Right lobe of liver (tissue), 6 donors: ENCODE measurements at regions not wholly inside any gene's neighbourhood (a gene's known extent, or its start where the extent isn't known, plus 50 kb on each side); places are given as distances from the start of the nearest gene placed in this dataset.

Experiments
- ATAC-seq, 4 donors: fragments of 200-7000 bp; cut with Tn5 transposase; one replicate each; pipeline ENCODE4 v1.9.1; 2020; ENCODE audit warnings: mild to moderate bottlenecking in 4 of 4, moderate library complexity in 4 of 4
- DNase-seq, 3 donors: peaks; one replicate each; pipeline ENCODE4 v3.0.0-alpha.2; 2020
- H3K27ac ChIP-seq, 3 donors: fragments of 200-600 bp; one replicate each; pipeline ENCODE4 v1.8.0; 2022
- H3K27me3 ChIP-seq, 2 donors: fragments of 200-600 bp; one replicate each; pipeline ENCODE4 v1.8.0; 2022
- H3K36me3 ChIP-seq, 4 donors: fragments of 200-600 bp; sonication (generic) in 1 of 4; one replicate each; pipeline versions ENCODE4 v1.5.1 to v1.8.0; 2017 to 2022; ENCODE audit warnings: control low read depth in 1 of 4
- H3K4me1 ChIP-seq, 4 donors: fragments of 200-600 bp; sonication (generic) in 1 of 4; one replicate each; pipeline versions ENCODE4 v1.5.1 to v1.8.0; 2017 to 2022; ENCODE audit warnings: control low read depth in 1 of 4
- H3K4me3 ChIP-seq, 3 donors: fragments of 200-600 bp; one replicate each; pipeline ENCODE4 v1.8.0; 2022
- H3K9me3 ChIP-seq, 4 donors: fragments of 200-600 bp; sonication (generic) in 1 of 4; one replicate each; pipeline versions ENCODE4 v1.5.1 to v1.8.0; 2017 to 2022; ENCODE audit warnings: control low read depth in 1 of 4
- CTCF ChIP-seq, 4 donors: fragments of 200-600 bp in 3 of 4; fragments of 450-650 bp in 1 of 4; IDR thresholded peaks; one replicate each; pipeline versions ENCODE4 v1.5.1 to v1.8.0; 2016 to 2022; ENCODE audit warnings: antibody characterized with exemption in 4 of 4, mild to moderate bottlenecking in 2 of 4
- POLR2A ChIP-seq: fragments of 450-650 bp; IDR thresholded peaks from one replicate; pipeline ENCODE4 v1.6.1; 2017; ENCODE audit warnings: antibody characterized with exemption, mild to moderate bottlenecking
- WGBS: methylation state at CpG from one replicate; pipeline ENCODE4 v1.1.6; 2018; ENCODE audit warnings: low coverage, low lambda C conversion rate; ENCODE audit not compliant: insufficient coverage; ENCODE audit errors: missing lambda C conversion rate; 5-methylcytosine and 5-hydroxymethylcytosine counted together
- intact Hi-C, 2 donors: fragments of 100-400 bp; cut with DNase I; formaldehyde crosslinking; loops; one replicate each; pipeline versions ENCODE4 v1.11.2 to v1.14.1; 2022
- donor health status: DM: no; HTN: yes; CAD: no.
- donor health status: DM: no; HTN: no; CAD: no.
- donor health status: DM: no; HTN: no; CAD: no.
- donor health status: DM: no; HTN: yes; CAD: no.
- donor health status: DM: no; HTN: yes; CAD: no.

- no peaks in the 10 kb centered on the region for H3K27me3 ChIP-seq
- H3K36me3 ChIP-seq, result no peaks in the 10 kb centered on the region
- no peak overlapping the region for H3K27ac ChIP-seq
- TF ChIP-seq POLR2A (no peak), CTCF (IDR thresholded peaks at IDR 0.05) (no peak)
- H3K4me3 ChIP-seq, result no peak overlapping the region
- 95% methylated on average over 2 of the region's 2 CpGs for WGBS
- H3K4me1 ChIP-seq, result peaks cover 0 to 11% (median 4%) of the 10 kb centered on the region in 4 donors
- no peaks in the 10 kb centered on the region for H3K9me3 ChIP-seq
- intact Hi-C loops, result no loop called here
- no peak for ATAC-seq
- DNase-seq, result no peak
Observed at GRCh38 chr6:144742779-144743178, 457.6 kb downstream of the UTRN start.

- no peaks in the 10 kb centered on the region for H3K9me3 ChIP-seq
- DNase-seq (no peak), ATAC-seq (peak; percentile 89 to 97 (median 95))
- no peak overlapping the region for H3K27ac ChIP-seq
- H3K4me3 ChIP-seq, result no peak overlapping the region
- peaks cover 0 to 11% (median 4%) of the 10 kb centered on the region in 4 donors for H3K4me1 ChIP-seq
- H3K27me3 ChIP-seq, result no peaks in the 10 kb centered on the region
- WGBS, result 35% methylated on average over 3 of the region's 3 CpGs
- intact Hi-C loops, result no loop called here
- H3K36me3 ChIP-seq, result peaks cover 0 to 7% (median 3%) of the 10 kb centered on the region in 4 donors
- TF ChIP-seq CTCF (IDR thresholded peaks at IDR 0.05) (no peak), POLR2A (no peak)
Observed at GRCh38 chr6:144744720-144745119, 459.6 kb downstream of the UTRN start.

- no peaks in the 10 kb centered on the region for H3K27me3 ChIP-seq
- no peaks in the 10 kb centered on the region for H3K9me3 ChIP-seq
- H3K4me1 ChIP-seq, result peaks cover 0 to 11% (median 4%) of the 10 kb centered on the region in 4 donors
- ATAC-seq (no peak), DNase-seq (no peak)
- TF ChIP-seq CTCF (IDR thresholded peaks at IDR 0.05) (no peak), POLR2A (no peak)
- intact Hi-C loops, result no loop called here
- H3K27ac ChIP-seq, result no peak overlapping the region
- WGBS, result 44% methylated on average over 3 of the region's 3 CpGs
- peaks cover 0 to 7% (median 3%) of the 10 kb centered on the region in 4 donors for H3K36me3 ChIP-seq
- H3K4me3 ChIP-seq, result no peak overlapping the region
Observed at GRCh38 chr6:144745439-144745838, 460.3 kb downstream of the UTRN start.

- no peak overlapping the region for H3K27ac ChIP-seq
- intact Hi-C loops, result no loop called here
- no peaks in the 10 kb centered on the region for H3K9me3 ChIP-seq
- peaks cover 0 to 11% (median 2%) of the 10 kb centered on the region in 4 donors for H3K4me1 ChIP-seq
- ATAC-seq (no peak), DNase-seq (no peak)
- peaks cover 0 to 12% (median 4%) of the 10 kb centered on the region in 4 donors for H3K36me3 ChIP-seq
- WGBS, result 78% methylated on average over 1 of the region's 1 CpG
- no peaks in the 10 kb centered on the region for H3K27me3 ChIP-seq
- no peak for TF ChIP-seq POLR2A
- TF ChIP-seq CTCF (IDR thresholded peaks at IDR 0.05), result no peak
- H3K4me3 ChIP-seq, result no peak overlapping the region
Observed at GRCh38 chr6:144746902-144747469, 461.9 kb downstream of the UTRN start.

GRCh38 chr6:144749263-144749662 is 464.1 kb downstream of the UTRN start:
- TF ChIP-seq POLR2A, result no peak
- no peak for TF ChIP-seq CTCF (IDR thresholded peaks at IDR 0.05)
- WGBS, result 63% methylated on average over 3 of the region's 3 CpGs
- Histone ChIP-seq H3K4me1 (peaks cover 0 to 4% (median 0%) of the 10 kb centered on the region in 4 donors), H3K27ac (no peak overlapping the region), H3K4me3 (no peak overlapping the region), H3K36me3 (peaks cover 0 to 21% (median 4%) of the 10 kb centered on the region in 4 donors), H3K9me3 (no peaks in the 10 kb centered on the region), H3K27me3 (no peaks in the 10 kb centered on the region)
- intact Hi-C loops, result no loop called here
- DNase-seq, result no peak
- no peak for ATAC-seq
